ENCODE measurements at regions not wholly inside any gene's neighbourhood (a gene's known extent, or its start where the extent isn't known, plus 50 kb on each side); places are given as distances from the start of the nearest gene placed in this dataset.
"Not testable (repeated sequence)": the region's sequence is repeated elsewhere in the genome, so short reads cannot be mapped to it uniquely, and the experiment has no call there.

DNA sequence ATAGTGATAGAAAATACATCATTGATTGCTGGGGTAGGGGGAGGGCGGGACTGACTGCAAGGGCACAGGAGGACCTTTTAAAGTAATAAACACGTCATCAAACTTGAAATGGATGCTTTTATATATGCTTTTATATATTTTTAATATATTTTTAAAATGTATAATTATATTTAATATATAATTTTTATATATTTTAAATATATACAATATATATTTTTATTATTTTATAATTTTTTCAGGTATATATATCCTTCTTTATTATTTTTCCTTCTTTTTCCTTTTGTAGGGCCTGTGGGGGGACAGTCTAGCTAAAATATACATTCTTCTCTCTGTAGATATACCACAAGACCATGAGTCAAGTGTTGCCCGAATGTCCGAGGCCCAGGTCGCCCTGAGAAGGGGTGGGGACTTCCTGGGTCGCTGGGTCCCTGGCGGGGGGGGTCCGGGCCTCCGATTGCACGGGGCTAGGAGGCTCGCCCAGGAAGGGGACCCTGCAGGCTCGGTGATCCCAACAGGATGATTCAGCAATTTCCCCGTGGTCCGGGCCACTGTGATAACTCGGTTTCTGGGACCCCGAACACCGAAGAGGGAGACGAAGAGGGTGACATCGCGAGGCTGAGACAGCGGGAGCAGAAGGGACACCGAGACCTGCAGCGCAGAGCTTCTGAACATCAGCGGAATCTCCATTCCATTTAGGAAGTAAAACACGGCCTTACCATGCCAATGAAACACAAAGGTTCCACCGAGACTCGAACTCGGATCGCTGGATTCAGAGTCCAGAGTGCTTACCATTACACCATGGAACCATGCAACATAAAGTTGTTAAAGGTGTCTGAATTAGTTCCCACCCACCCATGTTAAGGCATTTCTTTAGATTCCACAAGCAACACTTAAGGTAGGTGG is 112.5 kb upstream of the NBPF11 start:
- no peak for DNase-seq (ENCODE audit: low read depth)

- DNase-seq (ENCODE audit: low read depth) = no peak
Observed at GRCh38 chr1:148263906-148264255, 111.8 kb upstream of the NBPF11 start.

GRCh38 chr1:148263128-148263905 is 111.2 kb upstream of the NBPF11 start:
- DNase-seq (ENCODE audit: low read depth) = no peak

DNA sequence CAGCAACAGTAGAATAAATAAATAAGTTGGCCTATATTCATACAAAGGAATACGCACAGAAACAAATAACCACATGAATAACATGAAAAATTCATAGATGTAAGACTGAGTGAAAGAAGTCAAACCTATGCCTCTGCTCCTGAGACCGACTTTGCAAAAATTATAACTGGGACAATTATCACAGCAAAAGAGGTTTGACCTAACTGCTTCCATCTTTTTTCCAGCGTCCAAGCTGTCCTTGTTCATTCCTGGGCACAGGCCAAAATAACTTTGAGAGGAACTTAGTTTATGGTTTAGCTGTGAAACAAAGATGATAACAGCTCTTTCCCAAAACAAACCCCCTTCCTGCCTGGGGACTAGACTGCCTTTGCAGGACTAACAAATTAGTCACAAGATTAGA is 109.6 kb upstream of the NBPF11 start:
- not testable (repeated sequence) for DNase-seq (ENCODE audit: low read depth)

- not testable (repeated sequence) for DNase-seq (ENCODE audit: low read depth)
Observed at GRCh38 chr1:148257886-148258285, 105.8 kb upstream of the NBPF11 start.

DNA sequence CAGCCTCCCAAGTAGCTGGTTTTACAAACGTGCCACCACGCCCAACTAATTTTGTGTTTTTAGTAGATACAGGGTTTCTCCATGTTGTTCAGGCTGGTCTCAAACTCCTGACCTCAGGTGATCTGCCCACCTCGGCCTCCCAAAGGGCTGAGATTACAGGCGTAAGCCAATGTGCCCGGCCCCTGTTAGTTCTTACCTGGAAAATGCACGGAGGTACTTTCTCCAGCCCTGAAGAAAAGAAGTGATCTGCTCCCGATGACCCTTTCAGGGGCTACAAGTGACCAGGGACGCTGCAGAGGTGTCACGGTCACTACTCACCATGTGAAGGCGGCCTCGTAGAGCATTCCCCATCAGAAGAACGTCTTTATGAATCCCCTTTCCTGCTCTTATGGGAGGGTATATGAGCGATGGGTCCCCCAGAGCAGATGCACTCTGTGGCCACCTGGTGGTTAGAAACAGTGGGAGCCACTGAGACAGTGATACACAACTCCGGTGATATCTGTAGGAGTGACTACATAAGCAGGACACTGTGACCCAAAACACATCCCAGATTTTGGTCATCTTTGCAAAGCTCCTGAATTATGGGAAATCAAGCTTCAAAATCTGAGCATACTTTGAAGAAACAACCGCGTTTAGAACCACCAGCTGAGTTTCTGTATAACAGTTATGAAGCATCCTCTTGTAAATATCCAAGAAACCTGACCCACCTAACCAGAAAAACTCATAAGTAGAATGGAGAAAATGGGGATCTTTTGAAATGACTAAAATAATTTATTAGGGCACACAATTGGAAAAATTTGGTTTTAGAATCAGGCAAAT is 102.7 kb upstream of the NBPF11 start:
- DNase-seq (ENCODE audit: low read depth) = not testable (repeated sequence)

DNA sequence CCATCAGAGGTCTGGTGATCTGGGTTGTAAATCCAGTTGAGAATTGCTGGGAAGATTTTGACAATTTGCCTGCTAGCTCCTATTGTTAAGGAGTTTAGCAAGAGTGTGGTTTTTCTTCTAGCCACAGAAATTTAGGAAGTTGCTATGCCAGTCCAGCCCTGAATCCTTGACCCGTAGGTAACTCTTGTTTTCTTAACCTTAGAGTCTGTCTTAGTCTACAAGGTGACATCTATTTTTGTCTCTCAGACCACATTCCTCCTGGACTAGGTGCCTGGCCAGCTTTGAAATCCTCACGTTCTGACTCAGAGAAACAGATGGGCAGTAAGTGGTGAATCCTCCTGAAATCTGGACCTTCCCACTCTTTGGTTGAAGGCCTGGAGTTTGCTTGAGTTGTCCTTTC is 101.7 kb upstream of the NBPF11 start:
- not testable (repeated sequence) for DNase-seq (ENCODE audit: low read depth)

DNA sequence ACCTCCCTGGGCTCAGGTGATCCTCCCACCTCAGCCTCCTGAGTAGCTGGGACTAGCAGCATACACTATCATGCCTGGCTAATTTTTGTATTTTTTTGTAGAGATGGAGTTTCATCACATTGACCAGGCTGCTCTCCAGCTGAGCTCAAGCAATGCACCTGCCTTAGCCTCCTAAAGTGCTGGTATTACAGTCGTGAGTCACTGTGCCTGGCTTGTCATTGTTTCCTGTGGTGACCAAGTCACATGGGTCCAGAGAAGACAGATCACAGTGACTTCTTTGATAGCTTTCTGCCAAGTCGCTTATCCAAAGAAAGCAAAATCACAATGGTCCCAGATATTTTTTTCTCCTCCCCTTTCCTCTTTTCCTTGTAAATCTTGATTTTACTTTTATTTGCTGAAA is 96.7 kb upstream of the NBPF11 start:
- not testable (repeated sequence) for DNase-seq (ENCODE audit: low read depth)

GRCh38 chr1:148246258-148246861 is 94.3 kb upstream of the NBPF11 start:
- not testable (repeated sequence) for DNase-seq (ENCODE audit: low read depth)

GRCh38 chr1:148245843-148246242 is 93.8 kb upstream of the NBPF11 start:
- not testable (repeated sequence) for DNase-seq (ENCODE audit: low read depth)

DNA sequence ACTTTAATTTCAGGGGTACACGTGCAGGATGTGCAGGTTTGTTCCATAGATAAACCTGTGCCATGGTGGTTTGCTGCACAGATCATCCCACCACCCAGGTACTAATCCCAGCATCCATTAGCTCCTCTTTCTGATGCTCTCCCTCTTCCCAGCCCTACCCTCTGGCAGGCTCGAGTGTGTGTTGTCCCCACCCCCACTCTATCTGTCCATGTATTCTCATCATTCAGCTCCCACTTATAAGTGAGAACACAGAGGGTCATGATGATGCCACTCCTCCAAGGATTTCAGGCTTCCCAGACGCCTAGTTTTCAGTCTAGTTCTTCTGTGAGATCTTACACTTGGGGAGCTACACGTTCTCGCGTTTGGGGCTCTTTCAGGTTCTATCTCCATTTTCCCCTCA is 93.4 kb upstream of the NBPF11 start:
- DNase-seq (ENCODE audit: low read depth) = not testable (repeated sequence)

GRCh38 chr1:148233250-148233649 is 81.2 kb upstream of the NBPF11 start:
- not testable (repeated sequence) for DNase-seq (ENCODE audit: low read depth)

DNA sequence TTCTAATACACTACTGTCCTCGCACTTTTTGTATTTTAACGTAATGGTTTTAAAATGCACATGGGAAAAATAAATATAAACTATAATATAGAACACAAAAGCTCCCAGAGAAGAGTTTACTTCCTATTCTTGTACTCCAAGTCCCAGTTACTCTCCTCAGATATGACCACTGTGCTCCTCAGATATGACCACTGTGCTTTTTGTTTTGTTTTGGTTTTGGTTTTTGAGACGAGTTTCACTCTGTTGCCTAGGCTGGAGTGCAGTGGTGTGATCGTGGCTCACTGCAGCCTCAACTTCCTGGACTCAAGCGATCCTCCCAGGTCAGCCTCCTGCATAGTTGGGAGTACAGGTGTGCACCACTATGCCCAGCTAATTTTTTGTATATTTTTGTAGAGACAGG is 76.8 kb upstream of the NBPF11 start:
- DNase-seq (ENCODE audit: low read depth) = not testable (repeated sequence)

DNA sequence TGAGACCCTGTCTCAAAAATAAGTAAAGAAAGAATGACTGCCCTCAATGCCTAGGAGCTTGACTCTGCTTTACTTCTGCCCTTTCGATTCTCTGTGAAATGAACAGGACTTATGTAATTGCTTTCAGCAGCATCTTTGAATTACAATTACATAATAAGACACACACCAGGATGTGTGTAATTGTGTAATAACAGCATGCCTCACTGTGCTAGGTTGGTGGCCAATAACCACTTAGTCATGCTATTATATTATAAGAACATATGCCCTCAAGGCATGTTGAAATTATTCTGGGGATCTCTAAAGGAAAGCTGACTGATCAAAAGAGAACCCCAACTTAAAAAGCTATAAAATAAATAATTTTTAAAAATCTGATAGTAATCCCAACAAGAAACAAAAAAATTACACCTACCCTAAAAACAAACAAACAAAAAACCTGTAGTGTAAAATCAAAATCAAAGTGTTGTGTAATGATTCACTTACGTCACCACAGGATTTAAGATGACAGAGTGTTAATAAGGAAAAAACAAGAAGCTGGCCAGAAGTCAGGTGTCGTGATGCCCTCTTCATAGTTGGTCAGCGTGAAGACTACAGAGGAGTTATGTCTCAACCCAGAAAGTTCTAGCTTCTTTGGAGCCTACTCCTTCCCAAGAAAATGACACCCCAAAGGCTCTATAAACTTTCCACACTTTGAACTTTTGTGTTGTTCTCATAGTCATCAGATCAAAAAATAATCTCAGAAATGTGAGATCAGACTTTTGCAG is 70.5 kb upstream of the NBPF11 start:
- not testable (repeated sequence) for DNase-seq (ENCODE audit: low read depth)

DNA sequence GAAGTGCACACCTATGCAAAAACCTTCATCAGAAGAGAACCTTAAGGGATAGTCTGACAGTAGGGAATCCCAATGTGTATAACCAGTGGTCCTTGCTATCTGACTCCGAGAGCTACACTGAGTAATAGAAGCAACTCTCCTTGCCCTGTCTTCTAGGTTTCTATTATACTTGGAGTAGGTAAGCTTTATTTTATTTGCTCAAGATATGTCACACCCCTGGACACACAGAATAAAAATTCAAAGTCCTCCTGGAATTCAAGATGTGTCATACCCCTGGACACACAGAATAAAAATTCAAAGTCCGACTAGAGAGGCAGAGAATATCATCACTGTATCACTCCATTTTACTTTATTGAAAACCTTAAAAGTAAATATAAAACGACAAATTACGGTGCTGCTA is 69.5 kb upstream of the NBPF11 start:
- not testable (repeated sequence) for DNase-seq (ENCODE audit: low read depth)

DNA sequence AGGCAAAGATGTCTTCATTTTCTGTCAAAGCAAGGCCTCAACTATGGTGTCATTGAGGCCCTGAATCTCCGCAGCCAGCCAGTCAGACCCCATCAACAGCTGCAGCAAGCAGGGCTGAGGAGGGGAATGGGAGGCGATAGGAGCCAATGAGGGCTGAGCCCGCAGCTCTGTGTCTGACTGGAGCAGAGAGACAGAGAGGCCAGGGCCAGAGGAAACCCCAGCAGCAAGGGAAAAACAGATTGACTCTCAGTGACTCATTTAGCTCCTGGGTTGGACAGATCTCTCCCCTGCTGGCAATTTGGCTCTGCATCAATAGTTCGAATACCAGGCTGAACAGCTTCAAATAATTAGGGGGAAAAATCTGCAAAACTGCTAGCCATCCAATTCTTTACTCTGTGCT is 67.1 kb upstream of the NBPF11 start:
- DNase-seq (ENCODE audit: low read depth) = not testable (repeated sequence)

DNA sequence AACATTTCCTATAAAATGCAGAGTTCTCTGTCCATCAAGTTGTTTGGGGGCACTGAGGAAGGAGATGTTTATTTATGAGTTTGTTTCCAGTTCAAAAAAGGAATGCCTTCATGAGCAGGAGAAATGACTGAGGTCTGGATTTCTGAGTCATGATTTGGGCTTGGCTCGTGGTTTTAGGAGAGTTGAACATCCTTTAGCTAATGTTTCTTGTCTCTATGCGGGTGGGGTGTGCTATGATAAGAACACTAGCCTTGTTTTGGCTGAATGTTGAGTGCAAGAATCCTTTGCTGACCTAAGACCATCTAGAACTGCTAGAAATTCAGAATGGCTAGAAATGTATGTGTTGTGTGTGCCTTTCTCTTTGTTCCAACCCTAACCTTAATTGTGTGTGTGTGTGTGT is 59.1 kb upstream of the NBPF11 start:
- not testable (repeated sequence) for DNase-seq (ENCODE audit: low read depth)

DNA sequence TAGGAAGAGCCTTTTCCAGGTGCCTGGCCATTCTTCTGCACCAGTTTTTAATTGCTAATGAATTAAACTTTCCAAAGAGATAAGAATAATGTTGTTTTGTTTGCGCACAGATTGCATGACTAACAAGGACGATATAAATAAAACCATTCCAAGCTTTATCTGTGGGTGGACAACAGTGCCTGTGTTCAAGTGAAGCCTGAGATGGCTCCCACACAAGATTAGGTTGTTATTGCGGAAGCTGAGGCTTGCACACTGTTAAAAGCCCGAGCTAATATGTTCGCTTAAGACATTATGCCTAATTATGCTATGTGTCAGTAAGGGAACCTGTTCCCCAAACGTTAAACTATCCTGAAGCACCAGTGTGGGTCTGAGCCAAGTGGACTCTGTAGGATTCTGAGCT is 58.5 kb upstream of the NBPF11 start:
- DNase-seq (ENCODE audit: low read depth) = not testable (repeated sequence)

GRCh38 chr1:148210166-148210565 is 58.1 kb upstream of the NBPF11 start:
- not testable (repeated sequence) for DNase-seq (ENCODE audit: low read depth)

DNA sequence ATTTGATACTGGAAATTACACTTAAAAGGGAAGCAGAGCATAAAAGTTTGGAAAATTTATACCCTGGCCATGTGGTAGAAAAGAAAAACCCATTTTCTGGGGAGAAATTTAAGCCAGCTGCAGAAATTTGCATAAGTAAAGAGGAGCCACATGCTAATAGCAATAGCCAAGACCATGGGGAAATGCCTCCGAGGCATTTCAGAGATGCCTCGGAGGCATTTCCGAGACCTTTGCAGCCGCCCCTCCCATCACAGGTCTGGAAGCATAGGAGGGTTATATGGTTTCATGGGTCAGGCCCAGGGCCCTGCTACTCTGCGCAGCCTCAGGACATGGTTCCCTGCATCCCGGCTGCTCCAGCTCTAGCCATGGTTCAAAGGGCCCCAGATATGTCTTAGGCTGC is 49.9 kb upstream of the NBPF11 start:
- not testable (repeated sequence) for DNase-seq (ENCODE audit: low read depth)

All from CMK (cell line).